CD4-positive, alpha-beta T cell treated with Interleukin-12 subunit alpha and Interleukin-12 subunit beta, for 1 hour (primary cell): ENCODE measurements at regions not wholly inside any gene's neighbourhood (a gene's known extent, or its start where the extent isn't known, plus 50 kb on each side); places are given as distances from the start of the nearest gene placed in this dataset.

Source experiments
- DNase-seq: peaks from one replicate; pipeline ENCODE4 v3.0.0-alpha.2; 2020

- peak; percentile 69 for DNase-seq
Measured at GRCh38 chr11:116276051-116277044, 496.4 kb downstream of the BUD13 start.

- DNase-seq, result no peak
Measured at GRCh38 chr11:116275635-116276034, 497.2 kb downstream of the BUD13 start.

DNA sequence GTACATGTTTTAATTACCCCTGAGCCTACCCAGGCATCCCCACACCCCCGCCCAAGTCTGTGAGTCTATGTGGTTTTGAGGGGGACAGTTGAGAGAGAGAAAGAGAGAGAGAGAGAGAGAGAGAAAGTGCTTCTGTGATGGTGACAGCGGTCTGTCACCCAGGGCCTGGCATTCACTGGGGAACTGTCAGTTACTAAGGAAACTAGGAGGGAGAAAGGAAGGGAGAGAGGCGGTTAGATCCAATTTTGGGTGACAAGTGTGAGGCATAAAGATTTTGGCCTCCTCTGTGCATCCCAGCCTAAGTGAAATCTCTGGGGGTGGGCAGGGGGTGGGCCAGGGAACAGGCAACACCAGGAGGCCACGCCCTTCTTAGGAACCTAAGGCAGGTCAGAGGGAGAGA, 498.3 kb downstream of the BUD13 start:
- no peak for DNase-seq

GRCh38 chr11:116272181-116272789, 500.5 kb downstream of the BUD13 start:
- no peak for DNase-seq

DNA sequence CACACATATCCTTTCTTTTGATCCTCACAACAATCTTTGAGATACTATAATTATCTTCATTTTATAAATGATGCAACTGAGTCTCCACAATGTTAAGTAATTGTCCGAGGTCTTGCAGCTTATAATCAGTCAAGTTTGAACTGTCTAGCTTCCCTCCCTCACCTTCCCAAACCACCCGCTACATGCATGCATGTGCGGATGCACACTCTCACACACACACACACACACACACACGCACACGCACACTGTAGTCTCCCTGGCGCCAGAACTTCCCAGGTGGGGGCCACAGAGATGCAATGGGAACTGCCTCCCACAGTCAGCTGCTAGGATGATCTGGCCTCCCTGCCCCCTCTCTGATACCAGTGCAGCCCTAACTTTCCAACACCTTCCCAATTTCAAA, 501.3 kb downstream of the BUD13 start:
- DNase-seq, result no peak

DNA sequence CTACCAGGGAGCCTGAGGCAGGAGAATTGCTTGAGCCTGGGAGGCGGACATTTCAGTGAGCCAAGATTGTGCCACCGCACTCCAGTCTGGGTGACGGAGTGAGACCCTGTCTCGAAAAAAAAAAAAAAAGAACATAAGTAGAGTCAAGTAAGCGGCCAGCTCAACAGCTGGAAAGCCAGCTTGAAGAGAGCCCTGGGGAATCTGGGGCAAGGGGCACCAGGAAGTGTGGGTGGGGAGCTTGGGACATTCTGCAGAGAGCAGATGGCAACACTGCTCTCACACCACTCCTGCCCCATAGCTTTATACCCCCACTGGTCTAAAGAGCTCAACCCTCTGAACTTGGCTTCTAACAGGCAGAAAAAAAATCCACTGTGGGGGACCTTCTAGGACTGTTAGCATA, 505.6 kb downstream of the BUD13 start:
- no peak for DNase-seq

DNA sequence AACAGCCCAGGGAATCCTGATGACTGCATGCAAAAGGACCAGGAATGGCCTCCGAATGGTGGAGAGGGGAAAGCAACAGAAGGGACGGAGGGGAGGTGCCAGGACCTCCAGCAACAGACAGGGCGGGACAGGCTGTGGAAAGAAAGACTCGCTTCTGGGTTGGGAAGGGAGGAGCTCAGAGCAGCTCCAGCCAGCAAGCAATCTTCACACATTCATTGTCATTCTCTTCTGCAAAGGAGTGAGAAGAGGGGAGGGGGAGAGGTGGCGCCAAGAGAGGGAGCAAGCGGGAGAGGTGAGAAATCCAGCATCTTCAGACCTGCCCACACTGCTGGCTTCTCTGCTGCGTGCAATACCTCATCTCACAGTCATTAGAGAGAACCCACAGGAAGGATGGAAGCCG, 509.0 kb downstream of the BUD13 start:
- DNase-seq, result no peak

GRCh38 chr11:116263019-116263418, 509.8 kb downstream of the BUD13 start:
- no peak for DNase-seq

- no peak for DNase-seq
Measured at GRCh38 chr11:116262370-116262769, 510.4 kb downstream of the BUD13 start.

- DNase-seq, result no peak
Measured at GRCh38 chr11:116261606-116262005, 511.2 kb downstream of the BUD13 start.

- no peak for DNase-seq
Measured at GRCh38 chr11:116258821-116259220, 514.0 kb downstream of the BUD13 start.

DNA sequence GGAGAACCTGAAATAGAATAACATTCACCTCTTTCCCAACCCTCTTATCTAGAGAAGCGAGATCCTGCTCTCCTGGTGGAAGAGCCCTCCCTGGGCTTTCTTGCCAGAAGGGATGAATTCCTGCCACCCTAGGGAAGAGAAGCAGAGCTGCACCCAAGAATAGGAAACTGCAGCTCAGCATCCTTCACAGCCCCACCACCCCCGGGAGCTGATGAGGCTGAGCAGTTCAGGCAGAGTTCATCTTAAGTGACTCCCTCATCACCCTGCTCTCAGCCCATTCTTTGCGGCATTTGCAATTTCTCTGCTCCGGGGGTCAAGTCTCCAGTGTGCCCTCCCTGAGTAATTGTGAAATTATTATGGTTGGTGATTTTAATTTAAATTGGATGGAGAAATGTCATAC, 514.9 kb downstream of the BUD13 start:
- DNase-seq, result no peak

DNA sequence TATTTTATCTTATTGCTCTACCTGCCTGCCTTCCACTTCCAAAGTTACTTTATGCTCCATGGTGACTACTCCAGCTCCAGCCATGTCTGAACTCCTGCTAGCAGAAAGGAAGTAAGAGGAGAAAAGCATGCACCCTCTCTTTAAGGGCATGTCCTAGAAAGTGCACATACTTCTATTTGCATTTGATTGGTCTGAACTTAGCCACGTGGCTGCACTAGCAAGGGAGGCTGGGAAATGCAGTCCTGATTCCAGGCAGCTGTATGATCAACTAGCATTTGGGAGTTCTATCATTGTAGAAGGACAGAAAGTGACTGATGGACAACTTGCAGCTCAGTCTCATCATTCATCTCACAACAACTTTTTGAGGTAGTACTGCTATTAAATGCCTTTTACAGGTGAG, 515.7 kb downstream of the BUD13 start:
- DNase-seq, result no peak

DNA sequence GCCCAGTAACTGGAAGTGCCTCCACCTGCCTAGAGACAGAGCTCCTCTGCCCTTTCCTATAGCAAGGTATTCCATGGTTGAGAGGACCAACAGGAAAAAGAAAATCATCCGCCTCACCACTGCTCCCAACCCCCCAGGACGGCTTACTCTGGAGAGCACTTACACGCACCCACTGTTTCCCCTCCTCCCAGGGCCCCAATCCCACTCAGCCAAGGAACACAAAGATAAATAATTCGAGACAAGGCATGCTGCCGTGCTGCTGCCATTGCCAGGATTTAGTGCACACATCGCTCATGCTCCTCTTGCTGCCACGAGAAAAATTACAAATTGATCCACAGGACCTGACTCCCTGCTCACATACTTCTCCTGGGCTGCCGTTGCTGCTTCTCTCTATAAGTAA, 516.6 kb downstream of the BUD13 start:
- DNase-seq, result no peak

DNA sequence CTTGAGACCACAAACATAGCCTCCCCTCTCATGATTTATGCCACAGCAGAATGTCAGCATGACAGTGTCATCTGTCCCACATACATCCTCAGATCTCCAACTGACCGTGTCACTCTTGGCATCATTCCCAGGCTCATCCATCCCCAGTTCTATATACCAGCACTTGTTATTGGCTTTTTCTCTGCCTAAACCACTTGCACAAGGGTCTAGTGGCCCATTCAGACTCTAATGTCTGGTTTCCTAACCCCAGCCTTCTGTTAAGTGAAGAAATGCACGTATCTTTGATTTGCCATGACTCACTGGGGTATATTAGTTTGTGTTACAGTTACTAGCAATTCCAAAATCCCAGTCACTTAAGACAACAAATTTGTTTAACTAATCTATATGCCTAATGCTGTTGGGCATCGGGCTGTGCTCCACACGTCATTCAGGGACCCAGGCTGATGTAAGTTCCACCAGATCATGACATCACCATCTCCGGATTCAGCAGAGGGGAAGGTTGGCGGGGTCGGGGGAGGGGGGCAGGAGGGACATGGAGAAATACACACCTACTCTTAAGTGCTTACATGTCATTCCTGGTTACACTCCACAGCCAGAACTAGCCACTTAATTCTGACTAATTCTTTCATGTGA, 517.4 kb downstream of the BUD13 start:
- DNase-seq, result no peak

GRCh38 chr11:116250155-116250554, 522.6 kb downstream of the BUD13 start:
- DNase-seq, result no peak

DNA sequence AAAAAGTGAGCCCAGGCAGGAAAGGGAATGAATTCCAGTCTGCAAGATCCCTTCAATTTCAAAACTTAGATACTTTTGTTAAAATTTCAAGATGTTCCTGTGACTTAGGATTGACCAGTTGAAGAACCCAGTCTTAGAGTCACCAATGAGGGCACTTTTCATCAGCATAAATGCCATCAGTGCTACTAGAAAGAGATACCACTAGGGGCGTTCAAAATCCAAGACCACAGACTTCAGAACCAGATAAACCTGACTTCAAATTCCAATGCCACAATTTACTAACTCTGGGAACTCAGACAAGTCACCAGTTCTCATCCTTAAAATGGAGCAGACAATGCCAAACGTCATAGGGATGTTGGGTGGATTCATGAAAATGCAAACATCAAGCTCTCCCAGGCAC, 523.2 kb downstream of the BUD13 start:
- DNase-seq, result no peak

GRCh38 chr11:116244889-116245288, 527.9 kb downstream of the BUD13 start:
- DNase-seq, result no peak

DNA sequence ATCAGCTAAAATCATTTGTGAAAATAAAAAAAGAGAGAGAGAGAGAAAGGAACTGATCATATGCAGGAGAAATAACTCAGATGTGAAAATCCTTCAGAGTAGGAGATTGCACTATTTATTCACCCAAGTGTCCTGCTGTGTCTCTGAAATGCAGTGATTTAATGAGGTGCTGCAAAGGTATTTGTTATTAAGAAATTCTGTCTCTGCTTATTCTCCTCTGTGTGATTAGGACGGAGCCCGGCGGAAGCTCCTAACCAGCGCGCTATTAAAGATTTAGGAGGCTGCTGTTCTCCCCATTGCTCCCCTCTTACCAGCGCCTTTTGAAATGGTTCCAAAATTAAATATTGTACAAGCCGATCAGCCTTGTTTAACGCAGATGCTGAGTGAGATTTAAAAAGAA, 528.3 kb downstream of the BUD13 start:
- no peak for DNase-seq

GRCh38 chr11:116243991-116244390, 528.8 kb downstream of the BUD13 start:
- DNase-seq, result no peak

DNA sequence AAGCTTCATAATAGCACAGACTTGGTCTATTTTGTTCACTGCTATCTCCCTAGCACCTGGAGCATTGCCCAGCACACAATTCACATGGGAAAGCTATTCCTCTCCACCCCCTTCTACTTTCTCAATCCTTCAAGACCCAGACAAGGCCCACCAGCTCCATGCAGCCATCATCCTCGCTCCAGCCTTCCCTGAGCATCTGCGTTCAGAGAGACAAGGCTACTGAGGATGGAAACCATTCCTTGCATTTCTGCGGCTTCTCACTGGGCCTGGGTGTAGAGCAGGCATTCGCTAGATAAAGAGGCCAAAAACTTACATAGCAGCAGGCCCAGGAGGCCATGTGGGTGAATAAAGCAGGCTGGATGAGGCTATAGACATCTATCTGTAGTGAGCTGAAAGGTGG, 530.8 kb downstream of the BUD13 start:
- no peak for DNase-seq

DNA sequence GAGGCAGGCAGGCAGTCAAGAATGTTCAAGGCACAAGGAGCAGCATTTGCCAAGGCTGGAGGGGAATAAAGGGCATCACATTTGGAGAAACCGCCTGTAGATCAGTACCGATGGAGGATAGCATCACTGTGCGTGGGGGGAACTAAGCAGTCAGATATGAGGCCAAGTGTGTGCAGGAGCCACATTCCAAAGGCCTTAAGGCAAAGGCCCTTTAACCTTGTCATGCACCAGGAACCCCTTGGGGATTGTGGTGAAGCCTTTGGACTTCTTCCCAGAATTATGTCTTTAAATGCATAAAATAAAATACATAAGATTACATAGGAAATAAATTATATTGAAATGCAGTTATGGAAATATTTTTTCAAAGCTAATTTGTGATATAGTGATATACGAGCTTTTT, 532.1 kb downstream of the BUD13 start:
- DNase-seq, result no peak

- DNase-seq, result no peak
Measured at GRCh38 chr11:116239247-116239646, 533.5 kb downstream of the BUD13 start.

GRCh38 chr11:116234989-116235568, 537.7 kb downstream of the BUD13 start:
- no peak for DNase-seq
